DND-41 (cell line): ENCODE measurements at regions not wholly inside any gene's neighbourhood (a gene's known extent, or its start where the extent isn't known, plus 50 kb on each side); places are given as distances from the start of the nearest gene placed in this dataset.

ENCODE experiments used
- EZH2 ChIP-seq: IDR thresholded peaks from 3 replicates; pipeline ENCODE4 v1.6.1; 2012; ENCODE audit warnings: borderline replicate concordance, low read depth, mild to moderate bottlenecking, moderate library complexity, low read length, inconsistent platforms; ENCODE audit not compliant: severe bottlenecking
- TF ChIP-seq, protein P1 (sequence below): IDR thresholded peaks from 2 replicates; pipeline ENCODE4 v1.5.1; 2012; ENCODE audit warnings: borderline replicate concordance, low read length, moderate library complexity, mild to moderate bottlenecking; ENCODE audit not compliant: poor library complexity, severe bottlenecking; ENCODE audit errors: extremely low read depth

DNA sequence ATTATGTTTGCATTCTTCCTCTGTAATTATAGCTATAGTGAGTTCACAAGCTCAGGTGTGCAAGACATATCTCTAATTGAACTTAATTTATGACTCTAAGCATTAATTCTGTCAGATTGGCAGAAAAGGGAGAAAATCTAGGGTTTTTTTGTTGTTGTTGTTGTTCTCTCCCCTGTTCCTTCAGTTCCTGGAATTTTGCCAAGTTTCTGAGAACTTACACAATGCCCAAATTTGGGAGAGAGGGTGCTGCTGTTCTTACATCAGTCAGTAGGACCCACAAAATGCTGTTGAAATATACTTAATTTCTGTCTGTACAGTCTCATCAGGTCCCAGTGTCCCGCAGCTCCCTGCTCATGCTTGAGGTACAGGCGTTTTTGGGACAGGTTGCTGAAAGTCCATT, 221.8 kb upstream of the RBMS1 start:
- TF ChIP-seq EZH2: no peak
- TF ChIP-seq, protein P1, sequence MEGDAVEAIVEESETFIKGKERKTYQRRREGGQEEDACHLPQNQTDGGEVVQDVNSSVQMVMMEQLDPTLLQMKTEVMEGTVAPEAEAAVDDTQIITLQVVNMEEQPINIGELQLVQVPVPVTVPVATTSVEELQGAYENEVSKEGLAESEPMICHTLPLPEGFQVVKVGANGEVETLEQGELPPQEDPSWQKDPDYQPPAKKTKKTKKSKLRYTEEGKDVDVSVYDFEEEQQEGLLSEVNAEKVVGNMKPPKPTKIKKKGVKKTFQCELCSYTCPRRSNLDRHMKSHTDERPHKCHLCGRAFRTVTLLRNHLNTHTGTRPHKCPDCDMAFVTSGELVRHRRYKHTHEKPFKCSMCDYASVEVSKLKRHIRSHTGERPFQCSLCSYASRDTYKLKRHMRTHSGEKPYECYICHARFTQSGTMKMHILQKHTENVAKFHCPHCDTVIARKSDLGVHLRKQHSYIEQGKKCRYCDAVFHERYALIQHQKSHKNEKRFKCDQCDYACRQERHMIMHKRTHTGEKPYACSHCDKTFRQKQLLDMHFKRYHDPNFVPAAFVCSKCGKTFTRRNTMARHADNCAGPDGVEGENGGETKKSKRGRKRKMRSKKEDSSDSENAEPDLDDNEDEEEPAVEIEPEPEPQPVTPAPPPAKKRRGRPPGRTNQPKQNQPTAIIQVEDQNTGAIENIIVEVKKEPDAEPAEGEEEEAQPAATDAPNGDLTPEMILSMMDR: no peak
